ENCODE measurements at regions not wholly inside any gene's neighbourhood (a gene's known extent, or its start where the extent isn't known, plus 50 kb on each side); places are given as distances from the start of the nearest gene placed in this dataset.

GRCh38 chr12:84313323-84313675 lies 599.3 kb downstream of the SLC6A15 start:
- CTCF ChIA-PET = no interaction called here
- POLR2A ChIA-PET = no interaction called here
- TF ChIP-seq, protein P1, sequence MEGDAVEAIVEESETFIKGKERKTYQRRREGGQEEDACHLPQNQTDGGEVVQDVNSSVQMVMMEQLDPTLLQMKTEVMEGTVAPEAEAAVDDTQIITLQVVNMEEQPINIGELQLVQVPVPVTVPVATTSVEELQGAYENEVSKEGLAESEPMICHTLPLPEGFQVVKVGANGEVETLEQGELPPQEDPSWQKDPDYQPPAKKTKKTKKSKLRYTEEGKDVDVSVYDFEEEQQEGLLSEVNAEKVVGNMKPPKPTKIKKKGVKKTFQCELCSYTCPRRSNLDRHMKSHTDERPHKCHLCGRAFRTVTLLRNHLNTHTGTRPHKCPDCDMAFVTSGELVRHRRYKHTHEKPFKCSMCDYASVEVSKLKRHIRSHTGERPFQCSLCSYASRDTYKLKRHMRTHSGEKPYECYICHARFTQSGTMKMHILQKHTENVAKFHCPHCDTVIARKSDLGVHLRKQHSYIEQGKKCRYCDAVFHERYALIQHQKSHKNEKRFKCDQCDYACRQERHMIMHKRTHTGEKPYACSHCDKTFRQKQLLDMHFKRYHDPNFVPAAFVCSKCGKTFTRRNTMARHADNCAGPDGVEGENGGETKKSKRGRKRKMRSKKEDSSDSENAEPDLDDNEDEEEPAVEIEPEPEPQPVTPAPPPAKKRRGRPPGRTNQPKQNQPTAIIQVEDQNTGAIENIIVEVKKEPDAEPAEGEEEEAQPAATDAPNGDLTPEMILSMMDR (IDR thresholded peaks at IDR 0.05; ENCODE audit: control extremely low read depth, extremely low read depth, low read depth, missing control alignments) = no peak
- no peak for DNase-seq (ENCODE audit: extremely low spot score)

DNA sequence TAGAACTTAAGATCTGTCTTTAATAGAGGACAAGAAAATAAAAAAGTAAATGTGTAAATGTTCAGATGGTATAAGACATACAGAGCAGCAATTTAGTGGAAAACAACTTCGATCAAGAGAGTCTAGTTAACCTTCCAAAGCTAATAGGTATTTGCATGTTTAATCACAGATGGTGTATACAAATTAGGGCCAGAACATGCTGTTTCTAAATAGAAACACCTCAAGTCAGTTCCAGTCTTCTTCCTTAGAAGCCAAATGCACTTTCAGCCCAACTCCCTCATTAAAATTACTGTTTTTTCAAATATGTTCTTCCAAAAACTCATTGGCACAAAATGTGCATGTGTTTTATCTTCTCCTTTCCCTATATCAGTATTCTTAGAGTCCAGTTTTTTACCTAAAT lies 604.4 kb downstream of the SLC6A15 start:
- no peak for DNase-seq (ENCODE audit: extremely low spot score)
- TF ChIP-seq, protein P1 (IDR thresholded peaks at IDR 0.05; ENCODE audit: control extremely low read depth, extremely low read depth, low read depth, missing control alignments) = no peak
- ChIA-PET POLR2A (no interaction called here), CTCF (no interaction called here)

DNA sequence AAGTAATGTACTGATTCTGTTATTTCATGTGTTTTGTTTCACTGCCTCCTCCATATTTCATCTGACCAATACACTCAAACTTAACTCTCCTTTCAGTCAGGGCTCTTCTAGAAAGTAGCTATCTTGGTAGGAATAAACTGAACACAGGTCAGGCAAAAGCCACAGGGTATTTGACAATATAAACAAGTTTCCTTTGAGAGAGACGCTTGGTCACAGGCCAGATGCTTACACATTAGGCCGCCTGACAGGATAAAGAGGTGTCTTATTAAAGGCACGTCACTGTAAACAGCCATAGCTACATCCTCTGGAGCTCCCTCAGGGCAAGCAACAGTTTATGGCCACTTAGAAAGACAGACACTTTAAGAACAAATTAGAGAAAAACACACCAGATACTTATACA lies 607.5 kb downstream of the SLC6A15 start:
- ChIA-PET CTCF (interaction anchor here (1.5 kb wide), 1 partner anchor 14 kb away, joined by 5 read pairs; no protein-coding TSS in a partner anchor), POLR2A (no interaction called here)
- TF ChIP-seq, protein P1 (IDR thresholded peaks at IDR 0.05; ENCODE audit: control extremely low read depth, extremely low read depth, low read depth, missing control alignments) = no peak
- no peak for DNase-seq (ENCODE audit: extremely low spot score)

DNA sequence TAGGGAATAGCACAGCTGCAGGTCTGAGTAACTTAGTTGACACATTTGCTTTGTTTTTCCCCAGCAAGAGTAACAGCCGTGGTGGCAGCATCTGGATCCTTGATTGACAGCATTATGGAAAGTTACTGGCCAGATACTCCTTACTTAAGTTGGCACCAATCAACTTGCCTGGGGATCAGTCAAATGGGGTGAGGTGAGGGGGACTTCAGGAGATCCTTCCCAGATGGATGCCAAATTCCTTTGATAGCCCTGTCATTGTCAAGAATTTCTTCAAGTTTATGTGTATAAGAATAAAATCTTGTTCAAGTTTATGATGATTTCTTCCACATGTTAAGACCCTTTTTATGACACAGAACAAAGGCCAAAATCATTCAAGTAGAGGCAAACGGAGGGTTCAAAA lies 618.4 kb downstream of the SLC6A15 start:
- no peak for DNase-seq (ENCODE audit: extremely low spot score)
- TF ChIP-seq, protein P1 (IDR thresholded peaks at IDR 0.05; ENCODE audit: control extremely low read depth, extremely low read depth, low read depth, missing control alignments) = no peak
- CTCF ChIA-PET = interaction anchor here (1.1 kb wide), 1 partner anchor 20 kb away, joined by 3 read pairs; no protein-coding TSS in a partner anchor
- POLR2A ChIA-PET = no interaction called here

DNA sequence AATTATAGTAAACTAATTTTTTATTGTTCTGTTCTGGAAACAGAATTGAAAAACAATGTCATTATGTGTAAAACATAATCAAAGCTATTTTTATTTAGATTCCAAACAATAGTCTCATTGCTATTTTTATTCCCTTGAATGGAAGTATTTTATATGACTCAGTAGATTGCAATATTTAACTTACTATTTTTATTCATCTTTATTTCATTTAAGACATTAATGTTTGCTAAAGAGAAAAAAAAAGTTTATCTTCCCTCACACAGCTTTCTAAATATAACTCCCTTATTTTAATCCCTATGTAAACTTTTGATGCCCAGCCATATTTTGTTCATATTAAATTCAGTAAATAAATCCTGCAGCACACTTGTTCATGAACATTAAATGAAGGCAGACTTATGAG lies 622.4 kb downstream of the SLC6A15 start:
- ChIA-PET CTCF (no interaction called here), POLR2A (no interaction called here)
- TF ChIP-seq, protein P1 (IDR thresholded peaks at IDR 0.05; ENCODE audit: control extremely low read depth, extremely low read depth, low read depth, missing control alignments) = no peak
- DNase-seq (ENCODE audit: extremely low spot score) = no peak

DNA sequence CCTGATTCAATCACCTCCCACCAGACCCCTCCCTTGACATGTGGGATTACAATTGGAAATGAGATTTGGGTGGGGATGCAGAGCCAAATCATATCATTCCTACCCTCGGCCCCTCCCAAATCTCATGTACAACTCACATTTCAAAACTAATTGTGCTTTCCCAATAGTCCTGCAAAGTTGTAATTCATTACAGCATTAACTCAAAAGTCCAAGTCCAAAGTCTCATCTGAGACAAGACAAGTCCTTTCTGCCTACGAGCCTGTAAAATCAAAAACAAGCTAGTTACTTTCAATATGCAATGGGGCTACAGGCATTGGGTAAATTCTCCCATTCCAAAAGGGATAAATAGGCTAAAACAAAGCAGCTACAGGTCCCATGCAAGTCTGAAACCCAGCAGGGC lies 634.6 kb downstream of the SLC6A15 start:
- CTCF ChIA-PET = no interaction called here
- TF ChIP-seq, protein P1 (IDR thresholded peaks at IDR 0.05; ENCODE audit: control extremely low read depth, extremely low read depth, low read depth, missing control alignments) = no peak
- POLR2A ChIA-PET = no interaction called here

GRCh38 chr12:84276215-84276614 lies 636.4 kb downstream of the SLC6A15 start:
- TF ChIP-seq, protein P1 (IDR thresholded peaks at IDR 0.05; ENCODE audit: control extremely low read depth, extremely low read depth, low read depth, missing control alignments) = no peak
- POLR2A ChIA-PET = no interaction called here
- DNase-seq (ENCODE audit: extremely low spot score) = no peak
- CTCF ChIA-PET = interaction anchor here (1.4 kb wide), 1 partner anchor 39 kb away, joined by 3 read pairs; no protein-coding TSS in a partner anchor

More for the DNA sequence above, 634.6 kb downstream of the SLC6A15 start:
- no peak for DNase-seq (ENCODE audit: extremely low spot score)

Data from GM10248 (cell line).